H9 (cell line): ENCODE measurements at regions not wholly inside any gene's neighbourhood (a gene's known extent, or its start where the extent isn't known, plus 50 kb on each side); places are given as distances from the start of the nearest gene placed in this dataset.

ENCODE experiments used
- DNase-seq: peaks from one replicate; pipeline ENCODE4 v3.0.0-alpha.2; 2017
- H2AFZ ChIP-seq: one replicate; pipeline ENCODE4 v1.6.1; 2013; ENCODE audit warnings: mild to moderate bottlenecking, low read length, control low read depth, moderate library complexity
- H2AK5ac ChIP-seq: 2 replicates; pipeline ENCODE4 v1.6.1; 2013; ENCODE audit warnings: low read length, control low read depth, mixed read lengths; ENCODE audit not compliant: insufficient read length
- H2BK120ac ChIP-seq: one replicate; pipeline ENCODE4 v1.6.1; 2013; ENCODE audit warnings: low read depth, mild to moderate bottlenecking, low read length, control low read depth, inconsistent platforms; ENCODE audit not compliant: poor library complexity, severe bottlenecking
- H2BK12ac ChIP-seq: 2 replicates; pipeline ENCODE4 v1.6.1; 2013; ENCODE audit warnings: low read length, control low read depth, mixed read lengths, low read depth; ENCODE audit not compliant: insufficient read length
- H2BK15ac ChIP-seq: 2 replicates; pipeline ENCODE4 v1.6.1; 2013; ENCODE audit warnings: low read depth, low read length, control low read depth
- H2BK20ac ChIP-seq: one replicate; pipeline ENCODE4 v1.6.1; 2013; ENCODE audit warnings: low read depth, mild to moderate bottlenecking, low read length, control low read depth, inconsistent platforms; ENCODE audit not compliant: poor library complexity, severe bottlenecking
- H2BK5ac ChIP-seq: 2 replicates; pipeline ENCODE4 v1.6.1; 2013; ENCODE audit warnings: low read length, control low read depth, mixed read lengths; ENCODE audit not compliant: insufficient read length
- H3K14ac ChIP-seq: 2 replicates; pipeline ENCODE4 v1.6.1; 2013; ENCODE audit warnings: low read length, control low read depth; ENCODE audit not compliant: insufficient read depth
- H3K18ac ChIP-seq: 2 replicates; pipeline ENCODE4 v1.6.1; 2013; ENCODE audit warnings: low read depth, mild to moderate bottlenecking, mixed read lengths, low read length, control low read depth; ENCODE audit not compliant: insufficient read length
- H3K23ac ChIP-seq: 2 replicates; pipeline ENCODE4 v1.6.1; 2013; ENCODE audit warnings: low read length, control low read depth, mixed read lengths, low read depth; ENCODE audit not compliant: insufficient read length
- H3K23me2 ChIP-seq: 2 replicates; pipeline ENCODE4 v1.6.1; 2013; ENCODE audit warnings: low read depth, mild to moderate bottlenecking, mixed read lengths, low read length, control low read depth; ENCODE audit not compliant: insufficient read length, poor library complexity, severe bottlenecking
- H3K27ac ChIP-seq: 2 replicates; pipeline ENCODE4 v1.5.1; 2013; ENCODE audit warnings: low read length, control low read depth, mixed read lengths, low read depth; ENCODE audit not compliant: insufficient read length
- H3K27me3 ChIP-seq: 2 replicates; pipeline ENCODE4 v1.6.1; 2013; ENCODE audit warnings: low read length, control low read depth, inconsistent platforms; ENCODE audit not compliant: insufficient read depth
- H3K4ac ChIP-seq: 2 replicates; pipeline ENCODE4 v1.6.1; 2013; ENCODE audit warnings: low read depth, mild to moderate bottlenecking, control low read depth, inconsistent platforms, low read length, moderate library complexity
- H3K4me1 ChIP-seq: 2 replicates; pipeline ENCODE4 v1.6.1; 2013; ENCODE audit warnings: low read length, control low read depth, inconsistent platforms; ENCODE audit not compliant: insufficient read depth
- H3K4me2 ChIP-seq: 2 replicates; pipeline ENCODE4 v1.6.1; 2013; ENCODE audit warnings: low read length, control low read depth, mixed read lengths; ENCODE audit not compliant: insufficient read length, insufficient read depth
- H3K56ac ChIP-seq: 2 replicates; pipeline ENCODE4 v1.6.1; 2013; ENCODE audit warnings: low read depth, mild to moderate bottlenecking, mixed read lengths, low read length, control low read depth; ENCODE audit not compliant: insufficient read length
- H3K79me1 ChIP-seq: 2 replicates; pipeline ENCODE4 v1.6.1; 2013; ENCODE audit warnings: low read depth, mild to moderate bottlenecking, moderate library complexity, low read length, control low read depth, inconsistent platforms; ENCODE audit not compliant: insufficient read depth, poor library complexity, severe bottlenecking
- H3K79me2 ChIP-seq: 2 replicates; pipeline ENCODE4 v1.6.1; 2013; ENCODE audit warnings: low read length, control low read depth, inconsistent platforms; ENCODE audit not compliant: insufficient read depth
- H3K9ac ChIP-seq: 2 replicates; pipeline ENCODE4 v1.6.1; 2013; ENCODE audit warnings: low read length, control low read depth, mixed read lengths; ENCODE audit not compliant: insufficient read length; ENCODE audit errors: extremely low read depth
- H3K9me3 ChIP-seq: one replicate; pipeline ENCODE4 v1.6.1; 2013; ENCODE audit warnings: low read depth, low read length, inconsistent platforms; ENCODE audit not compliant: control insufficient read depth
- H3T11ph ChIP-seq: one replicate; pipeline ENCODE4 v1.6.1; 2013; ENCODE audit warnings: mild to moderate bottlenecking, low read length, control low read depth, inconsistent platforms
- H4K20me1 ChIP-seq: one replicate; pipeline ENCODE4 v1.6.1; 2013; ENCODE audit not compliant: control insufficient read depth, insufficient read length, insufficient read depth
- H4K5ac ChIP-seq: 2 replicates; pipeline ENCODE4 v1.6.1; 2013; ENCODE audit warnings: low read depth, mild to moderate bottlenecking, mixed read lengths, low read length, control low read depth; ENCODE audit not compliant: insufficient read length
- H4K8ac ChIP-seq: replicated peaks from 2 replicates; pipeline ENCODE4 v1.6.1; 2013; ENCODE audit warnings: low read length, control low read depth, mixed read lengths, low read depth; ENCODE audit not compliant: insufficient read length
- H4K91ac ChIP-seq: 2 replicates; pipeline ENCODE4 v1.6.1; 2013; ENCODE audit warnings: low read depth, mild to moderate bottlenecking, moderate library complexity, mixed read lengths, low read length, control low read depth; ENCODE audit not compliant: insufficient read length
- H3K27ac Mint-ChIP-seq, 3 experiments: 2 replicates in 2 of 3; 3 replicates in 1 of 3; pipeline ENCODE4 v1.8.0; 2020 to 2021; ENCODE audit warnings: mixed read lengths in 3 of 3, mild to moderate bottlenecking in 1 of 3, moderate library complexity in 1 of 3
- H3K27me3 Mint-ChIP-seq: 2 replicates; pipeline ENCODE4 v1.8.0; 2021; ENCODE audit warnings: low read depth, mild to moderate bottlenecking, moderate library complexity, mixed read lengths
- H3K36me3 Mint-ChIP-seq, 3 experiments: 2 replicates in 2 of 3; 3 replicates in 1 of 3; pipeline ENCODE4 v1.8.0; 2020 to 2021; ENCODE audit warnings: low read depth in 3 of 3, mixed read lengths in 3 of 3; ENCODE audit not compliant: insufficient read depth in 1 of 3
- H3K4me1 Mint-ChIP-seq, 2 experiments: 2 replicates each; pipeline ENCODE4 v1.8.0; 2020; ENCODE audit warnings: mixed read lengths in 2 of 2
- H3K4me3 Mint-ChIP-seq, 2 experiments: 2 replicates in 1 of 2; 3 replicates in 1 of 2; pipeline ENCODE4 v1.8.0; 2020 to 2021; ENCODE audit warnings: mild to moderate bottlenecking in 2 of 2, mixed read lengths in 2 of 2, moderate library complexity in 1 of 2
- H3K9me3 Mint-ChIP-seq, 2 experiments: 2 replicates in 1 of 2; 3 replicates in 1 of 2; pipeline ENCODE4 v1.8.0; 2020; ENCODE audit warnings: mild to moderate bottlenecking in 2 of 2, mixed read lengths in 2 of 2, moderate library complexity in 1 of 2
- WGBS: extraction: QIAGEN DNeasy Blood & Tissue Kit; methylation state at CpG from one replicate; pipeline ENCODE4 v1.1.7; 2013; ENCODE audit warnings: missing lambda C conversion rate, low lambda C conversion rate, mixed read lengths; ENCODE audit not compliant: insufficient read length; ENCODE audit errors: extremely low coverage; 5-methylcytosine and 5-hydroxymethylcytosine counted together
- TF ChIP-seq, protein P1 (sequence below): fragments of 200-600 bp; sonication (generic); conservative IDR thresholded peaks from 3 replicates; pipeline ENCODE4 v1.8.0; 2021; ENCODE audit warnings: antibody characterized with exemption, mild to moderate bottlenecking

- H2BK20ac ChIP-seq, result no peak overlapping the region
- H3K9me3 ChIP-seq, result no peaks in the 10 kb centered on the region
- no peak overlapping the region for H4K5ac ChIP-seq
- TF ChIP-seq, protein P1, sequence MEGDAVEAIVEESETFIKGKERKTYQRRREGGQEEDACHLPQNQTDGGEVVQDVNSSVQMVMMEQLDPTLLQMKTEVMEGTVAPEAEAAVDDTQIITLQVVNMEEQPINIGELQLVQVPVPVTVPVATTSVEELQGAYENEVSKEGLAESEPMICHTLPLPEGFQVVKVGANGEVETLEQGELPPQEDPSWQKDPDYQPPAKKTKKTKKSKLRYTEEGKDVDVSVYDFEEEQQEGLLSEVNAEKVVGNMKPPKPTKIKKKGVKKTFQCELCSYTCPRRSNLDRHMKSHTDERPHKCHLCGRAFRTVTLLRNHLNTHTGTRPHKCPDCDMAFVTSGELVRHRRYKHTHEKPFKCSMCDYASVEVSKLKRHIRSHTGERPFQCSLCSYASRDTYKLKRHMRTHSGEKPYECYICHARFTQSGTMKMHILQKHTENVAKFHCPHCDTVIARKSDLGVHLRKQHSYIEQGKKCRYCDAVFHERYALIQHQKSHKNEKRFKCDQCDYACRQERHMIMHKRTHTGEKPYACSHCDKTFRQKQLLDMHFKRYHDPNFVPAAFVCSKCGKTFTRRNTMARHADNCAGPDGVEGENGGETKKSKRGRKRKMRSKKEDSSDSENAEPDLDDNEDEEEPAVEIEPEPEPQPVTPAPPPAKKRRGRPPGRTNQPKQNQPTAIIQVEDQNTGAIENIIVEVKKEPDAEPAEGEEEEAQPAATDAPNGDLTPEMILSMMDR, result no peak
- no CpG with 5 or more reads among the region's 2 CpGs for WGBS
- H4K8ac ChIP-seq, result no peak overlapping the region
- H3K4me1 Mint-ChIP-seq, result peaks cover 3 to 10% of the 10 kb centered on the region in 2 experiments; a peak in 3 of 4 replicates
- no peak overlapping the region for H2AFZ ChIP-seq
- H3K79me2 ChIP-seq, result no peaks in the 10 kb centered on the region
- H3K36me3 Mint-ChIP-seq, result peaks cover 0 to 5% (median 0%) of the 10 kb centered on the region in 3 experiments; a peak in 4 of 7 replicates
- H2BK15ac ChIP-seq, result no peak overlapping the region
- no peak overlapping the region for H2BK12ac ChIP-seq
- H3K4ac ChIP-seq, result no peak overlapping the region
- H3T11ph ChIP-seq, result no peak overlapping the region
- H3K14ac ChIP-seq, result no peak overlapping the region
- DNase-seq, result no peak
- no peak overlapping the region for H3K4me3 Mint-ChIP-seq
- H3K4me1 ChIP-seq, result no peaks in the 10 kb centered on the region
- no peaks in the 10 kb centered on the region for H3K27me3 ChIP-seq
- H3K23ac ChIP-seq, result no peak overlapping the region
- H3K9me3 Mint-ChIP-seq, result no peaks in the 10 kb centered on the region; a peak in 2 of 5 replicates
- no peaks in the 10 kb centered on the region for H4K20me1 ChIP-seq
- no peak overlapping the region for H3K4me2 ChIP-seq
- no peak overlapping the region for H3K18ac ChIP-seq
- no peak overlapping the region for H4K91ac ChIP-seq
- no peak overlapping the region for H2AK5ac ChIP-seq
- no peak overlapping the region for H2BK120ac ChIP-seq
- H3K27ac Mint-ChIP-seq, result no peak overlapping the region
- H3K27ac ChIP-seq, result no peak overlapping the region
- H3K79me1 ChIP-seq, result no peaks in the 10 kb centered on the region
- no peaks in the 10 kb centered on the region for H3K23me2 ChIP-seq
- H3K9ac ChIP-seq, result no peak overlapping the region
- H3K56ac ChIP-seq, result no peak overlapping the region
- H2BK5ac ChIP-seq, result no peak overlapping the region
- no peaks in the 10 kb centered on the region for H3K27me3 Mint-ChIP-seq
Observed at GRCh38 chr13:68976287-68976686, 1131.3 kb upstream of the ATXN8OS start.
